Activated T-helper 2 cell treated with anti-CD3 and anti-CD28 coated beads, Interferon-gamma antibody, Interleukin-2, Interleukin-4, amounts not matched to agents 10 μg/mL and 5 μg/mL and 100 μg/mL, durations not matched to agents 14 hours and 24 hours and 36 hours (primary cell): ENCODE measurements at regions not wholly inside any gene's neighbourhood (a gene's known extent, or its start where the extent isn't known, plus 50 kb on each side); places are given as distances from the start of the nearest gene placed in this dataset.
"Not testable (repeated sequence)": the region's sequence is repeated elsewhere in the genome, so short reads cannot be mapped to it uniquely, and the experiment has no call there.

Experiments
- DNase-seq: peaks from one replicate; pipeline ENCODE4 v3.0.0; 2021; ENCODE audit warnings: low spot score
- H3K27ac Mint-ChIP-seq: one replicate; pipeline ENCODE4 v1.8.0; 2021; ENCODE audit warnings: mixed read lengths
- H3K27me3 Mint-ChIP-seq: one replicate; pipeline ENCODE4 v1.8.0; 2021; ENCODE audit warnings: low read depth, mixed read lengths
- H3K36me3 Mint-ChIP-seq: one replicate; pipeline ENCODE4 v1.8.0; 2021; ENCODE audit warnings: low read depth, mixed read lengths
- H3K4me1 Mint-ChIP-seq: one replicate; pipeline ENCODE4 v1.8.0; 2021; ENCODE audit warnings: low read depth, mixed read lengths
- H3K4me3 Mint-ChIP-seq: one replicate; pipeline ENCODE4 v1.8.0; 2021; ENCODE audit warnings: low read depth, mild to moderate bottlenecking, moderate library complexity, mixed read lengths
- H3K9me3 Mint-ChIP-seq: one replicate; pipeline ENCODE4 v1.8.0; 2021; ENCODE audit warnings: mixed read lengths
- intact Hi-C: fragments of 100-400 bp; cut with micrococcal nuclease; formaldehyde crosslinking; loops from one replicate; pipeline ENCODE4 v1.15.1; 2023

GRCh38 chr13:64746845-64747244 is 2483.3 kb downstream of the PCDH9 start:
- no peak for DNase-seq
- H3K9me3 Mint-ChIP-seq, result peaks cover 17% of the 10 kb centered on the region
- intact Hi-C loops, result no loop called here
- H3K27ac Mint-ChIP-seq, result no peak overlapping the region
- no peaks in the 10 kb centered on the region for H3K36me3 Mint-ChIP-seq
- H3K4me3 Mint-ChIP-seq, result no peak overlapping the region
- no peaks in the 10 kb centered on the region for H3K4me1 Mint-ChIP-seq
- H3K27me3 Mint-ChIP-seq, result no peaks in the 10 kb centered on the region

- no peak overlapping the region for H3K27ac Mint-ChIP-seq
- H3K9me3 Mint-ChIP-seq, result peaks cover 37% of the 10 kb centered on the region
- no peak for DNase-seq
- intact Hi-C loops, result no loop called here
- H3K27me3 Mint-ChIP-seq, result no peaks in the 10 kb centered on the region
- no peaks in the 10 kb centered on the region for H3K4me1 Mint-ChIP-seq
- no peaks in the 10 kb centered on the region for H3K36me3 Mint-ChIP-seq
- H3K4me3 Mint-ChIP-seq, result no peak overlapping the region
Observed at GRCh38 chr13:64740493-64740892, 2489.6 kb downstream of the PCDH9 start.

GRCh38 chr13:64725492-64725891 is 2504.6 kb downstream of the PCDH9 start:
- H3K27me3 Mint-ChIP-seq, result no peaks in the 10 kb centered on the region

GRCh38 chr13:64723724-64724123 is 2506.4 kb downstream of the PCDH9 start:
- DNase-seq, result no peak
- Mint-ChIP-seq H3K27me3 (no peaks in the 10 kb centered on the region), H3K9me3 (peaks cover 24% of the 10 kb centered on the region), H3K4me1 (no peaks in the 10 kb centered on the region), H3K36me3 (no peaks in the 10 kb centered on the region), H3K27ac (no peak overlapping the region), H3K4me3 (no peak overlapping the region)
- intact Hi-C loops, result no loop called here

More at GRCh38 chr13:64725492-64725891, 2504.6 kb downstream of the PCDH9 start:
- Mint-ChIP-seq H3K4me1 (no peaks in the 10 kb centered on the region), H3K9me3 (peaks cover 31% of the 10 kb centered on the region), H3K27ac (no peak overlapping the region), H3K36me3 (no peaks in the 10 kb centered on the region), H3K4me3 (no peak overlapping the region)
- intact Hi-C loops, result no loop called here
- no peak for DNase-seq

- intact Hi-C loops, result no loop called here
- Mint-ChIP-seq H3K4me3 (no peak overlapping the region), H3K36me3 (no peaks in the 10 kb centered on the region), H3K27me3 (no peaks in the 10 kb centered on the region), H3K27ac (no peak overlapping the region), H3K9me3 (peaks cover 33% of the 10 kb centered on the region), H3K4me1 (no peaks in the 10 kb centered on the region)
- DNase-seq, result no peak
Observed at GRCh38 chr13:64718116-64718515, 2512.0 kb downstream of the PCDH9 start.

- intact Hi-C loops, result no loop called here
- no peak for DNase-seq
- Mint-ChIP-seq H3K9me3 (peaks cover 33% of the 10 kb centered on the region), H3K4me3 (no peak overlapping the region), H3K4me1 (no peaks in the 10 kb centered on the region), H3K27ac (no peak overlapping the region), H3K36me3 (no peaks in the 10 kb centered on the region), H3K27me3 (no peaks in the 10 kb centered on the region)
Observed at GRCh38 chr13:64716936-64717335, 2513.2 kb downstream of the PCDH9 start.

GRCh38 chr13:64709079-64709478 is 2521.1 kb downstream of the PCDH9 start:
- H3K4me1 Mint-ChIP-seq, result no peaks in the 10 kb centered on the region
- no peak for DNase-seq
- peaks cover 26% of the 10 kb centered on the region for H3K9me3 Mint-ChIP-seq
- intact Hi-C loops, result no loop called here
- H3K27me3 Mint-ChIP-seq, result no peaks in the 10 kb centered on the region
- H3K36me3 Mint-ChIP-seq, result no peaks in the 10 kb centered on the region
- no peak overlapping the region for H3K4me3 Mint-ChIP-seq
- H3K27ac Mint-ChIP-seq, result no peak overlapping the region

- DNase-seq, result no peak
- Mint-ChIP-seq H3K4me3 (no peak overlapping the region), H3K9me3 (peaks cover 21% of the 10 kb centered on the region), H3K4me1 (no peaks in the 10 kb centered on the region), H3K27me3 (no peaks in the 10 kb centered on the region), H3K36me3 (no peaks in the 10 kb centered on the region), H3K27ac (no peak overlapping the region)
- intact Hi-C loops, result no loop called here
Observed at GRCh38 chr13:64704121-64704649, 2526.0 kb downstream of the PCDH9 start.

GRCh38 chr13:64697226-64697625 is 2532.9 kb downstream of the PCDH9 start:
- Mint-ChIP-seq H3K27me3 (no peaks in the 10 kb centered on the region), H3K4me3 (no peak overlapping the region), H3K36me3 (no peaks in the 10 kb centered on the region), H3K9me3 (peaks cover 22% of the 10 kb centered on the region), H3K27ac (no peak overlapping the region), H3K4me1 (no peaks in the 10 kb centered on the region)
- DNase-seq, result no peak
- intact Hi-C loops, result no loop called here

- H3K36me3 Mint-ChIP-seq, result no peaks in the 10 kb centered on the region
- H3K4me1 Mint-ChIP-seq, result no peaks in the 10 kb centered on the region
- no peak overlapping the region for H3K4me3 Mint-ChIP-seq
- intact Hi-C loops, result no loop called here
- no peak overlapping the region for H3K27ac Mint-ChIP-seq
- H3K27me3 Mint-ChIP-seq, result no peaks in the 10 kb centered on the region
- DNase-seq, result no peak
- peaks cover 44% of the 10 kb centered on the region for H3K9me3 Mint-ChIP-seq
Observed at GRCh38 chr13:64688893-64689677, 2541.1 kb downstream of the PCDH9 start.

- H3K27ac Mint-ChIP-seq, H3K36me3 Mint-ChIP-seq, H3K4me3 Mint-ChIP-seq, DNase-seq, H3K4me1 Mint-ChIP-seq, H3K27me3 Mint-ChIP-seq, intact Hi-C loops: not testable (repeated sequence)
- H3K9me3 Mint-ChIP-seq, result peaks cover 33% of the 10 kb centered on the region
Observed at GRCh38 chr13:64686536-64686935, 2543.6 kb downstream of the PCDH9 start.

- Mint-ChIP-seq H3K4me1 (no peaks in the 10 kb centered on the region), H3K27me3 (no peaks in the 10 kb centered on the region)
Observed at GRCh38 chr13:64684685-64685431, 2545.3 kb downstream of the PCDH9 start.

GRCh38 chr13:64684108-64684507 is 2546.0 kb downstream of the PCDH9 start:
- Mint-ChIP-seq H3K9me3 (peaks cover 37% of the 10 kb centered on the region), H3K36me3 (no peaks in the 10 kb centered on the region), H3K27ac (no peak overlapping the region), H3K27me3 (no peaks in the 10 kb centered on the region), H3K4me1 (no peaks in the 10 kb centered on the region), H3K4me3 (no peak overlapping the region)
- DNase-seq, result no peak
- intact Hi-C loops, result no loop called here

More at GRCh38 chr13:64684685-64685431, 2545.3 kb downstream of the PCDH9 start:
- intact Hi-C loops, result no loop called here
- H3K4me3 Mint-ChIP-seq, result no peak overlapping the region
- H3K36me3 Mint-ChIP-seq, result no peaks in the 10 kb centered on the region
- no peak overlapping the region for H3K27ac Mint-ChIP-seq
- no peak for DNase-seq
- H3K9me3 Mint-ChIP-seq, result peaks cover 37% of the 10 kb centered on the region
